ENCODE measurements at regions not wholly inside any gene's neighbourhood (a gene's known extent, or its start where the extent isn't known, plus 50 kb on each side); places are given as distances from the start of the nearest gene placed in this dataset.

DNA sequence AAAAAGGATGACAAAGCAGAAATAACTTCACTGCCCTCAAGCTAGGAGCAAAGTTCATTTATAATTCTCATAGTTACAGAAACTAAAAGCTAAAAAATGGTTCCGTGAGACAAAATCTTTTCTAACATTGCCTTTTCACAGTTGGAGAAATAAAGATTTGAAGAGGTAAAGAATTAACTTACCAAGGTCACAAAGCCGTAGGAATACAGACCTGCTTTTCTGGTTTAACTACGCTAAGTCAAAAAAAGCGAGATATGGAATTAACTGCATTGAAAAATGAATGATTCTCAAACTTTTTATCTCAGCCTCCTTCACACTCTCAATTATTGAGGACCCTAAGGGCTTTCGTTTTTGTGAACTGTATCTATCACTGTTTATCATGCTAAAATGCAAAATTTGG lies 95.3 kb downstream of the SLC17A6 start:
- TF ChIP-seq SMAD5 (IDR thresholded peaks at IDR 0.05; ENCODE audit: low read depth) (no peak), ZNF274 (IDR thresholded peaks at IDR 0.05; ENCODE audit: insufficient read depth, insufficient read length) (no peak), CEBPB (IDR thresholded peaks at IDR 0.05; ENCODE audit: borderline replicate concordance in 1 of 2, low read depth in 2 of 2, low read length in 2 of 2) (no peak), TAF1 (IDR thresholded peaks at IDR 0.05; ENCODE audit: borderline replicate concordance, low read depth, low read length) (no peak), DPF2 (IDR thresholded peaks at IDR 0.05) (no peak), JUNB (IDR thresholded peaks at IDR 0.05) (no peak), EZH2 (IDR thresholded peaks at IDR 0.05; ENCODE audit: borderline replicate concordance, control insufficient read depth, low read depth, low read length) (no peak), ZNF217 (IDR thresholded peaks at IDR 0.05) (no peak), CREM (IDR thresholded peaks at IDR 0.05; ENCODE audit: low read depth) (no peak), MYC (IDR thresholded peaks at IDR 0.05; ENCODE audit: insufficient read depth, insufficient read length, insufficient replicate concordance, low read length, severe bottlenecking) (no peak)
- TF ChIP-seq, protein P1, sequence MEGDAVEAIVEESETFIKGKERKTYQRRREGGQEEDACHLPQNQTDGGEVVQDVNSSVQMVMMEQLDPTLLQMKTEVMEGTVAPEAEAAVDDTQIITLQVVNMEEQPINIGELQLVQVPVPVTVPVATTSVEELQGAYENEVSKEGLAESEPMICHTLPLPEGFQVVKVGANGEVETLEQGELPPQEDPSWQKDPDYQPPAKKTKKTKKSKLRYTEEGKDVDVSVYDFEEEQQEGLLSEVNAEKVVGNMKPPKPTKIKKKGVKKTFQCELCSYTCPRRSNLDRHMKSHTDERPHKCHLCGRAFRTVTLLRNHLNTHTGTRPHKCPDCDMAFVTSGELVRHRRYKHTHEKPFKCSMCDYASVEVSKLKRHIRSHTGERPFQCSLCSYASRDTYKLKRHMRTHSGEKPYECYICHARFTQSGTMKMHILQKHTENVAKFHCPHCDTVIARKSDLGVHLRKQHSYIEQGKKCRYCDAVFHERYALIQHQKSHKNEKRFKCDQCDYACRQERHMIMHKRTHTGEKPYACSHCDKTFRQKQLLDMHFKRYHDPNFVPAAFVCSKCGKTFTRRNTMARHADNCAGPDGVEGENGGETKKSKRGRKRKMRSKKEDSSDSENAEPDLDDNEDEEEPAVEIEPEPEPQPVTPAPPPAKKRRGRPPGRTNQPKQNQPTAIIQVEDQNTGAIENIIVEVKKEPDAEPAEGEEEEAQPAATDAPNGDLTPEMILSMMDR (IDR thresholded peaks at IDR 0.05 in 2 of 3, conservative IDR thresholded peaks at IDR 0.05 in 1 of 3; ENCODE audit: control insufficient read depth in 2 of 3, extremely low read depth in 1 of 3, insufficient read depth in 1 of 3, low read depth in 3 of 3, low read length in 3 of 3), result no peak
- TF ChIP-seq, protein P2, sequence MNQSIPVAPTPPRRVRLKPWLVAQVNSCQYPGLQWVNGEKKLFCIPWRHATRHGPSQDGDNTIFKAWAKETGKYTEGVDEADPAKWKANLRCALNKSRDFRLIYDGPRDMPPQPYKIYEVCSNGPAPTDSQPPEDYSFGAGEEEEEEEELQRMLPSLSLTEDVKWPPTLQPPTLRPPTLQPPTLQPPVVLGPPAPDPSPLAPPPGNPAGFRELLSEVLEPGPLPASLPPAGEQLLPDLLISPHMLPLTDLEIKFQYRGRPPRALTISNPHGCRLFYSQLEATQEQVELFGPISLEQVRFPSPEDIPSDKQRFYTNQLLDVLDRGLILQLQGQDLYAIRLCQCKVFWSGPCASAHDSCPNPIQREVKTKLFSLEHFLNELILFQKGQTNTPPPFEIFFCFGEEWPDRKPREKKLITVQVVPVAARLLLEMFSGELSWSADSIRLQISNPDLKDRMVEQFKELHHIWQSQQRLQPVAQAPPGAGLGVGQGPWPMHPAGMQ (IDR thresholded peaks at IDR 0.05; ENCODE audit: borderline replicate concordance), result no peak
- TF ChIP-seq, protein P3, sequence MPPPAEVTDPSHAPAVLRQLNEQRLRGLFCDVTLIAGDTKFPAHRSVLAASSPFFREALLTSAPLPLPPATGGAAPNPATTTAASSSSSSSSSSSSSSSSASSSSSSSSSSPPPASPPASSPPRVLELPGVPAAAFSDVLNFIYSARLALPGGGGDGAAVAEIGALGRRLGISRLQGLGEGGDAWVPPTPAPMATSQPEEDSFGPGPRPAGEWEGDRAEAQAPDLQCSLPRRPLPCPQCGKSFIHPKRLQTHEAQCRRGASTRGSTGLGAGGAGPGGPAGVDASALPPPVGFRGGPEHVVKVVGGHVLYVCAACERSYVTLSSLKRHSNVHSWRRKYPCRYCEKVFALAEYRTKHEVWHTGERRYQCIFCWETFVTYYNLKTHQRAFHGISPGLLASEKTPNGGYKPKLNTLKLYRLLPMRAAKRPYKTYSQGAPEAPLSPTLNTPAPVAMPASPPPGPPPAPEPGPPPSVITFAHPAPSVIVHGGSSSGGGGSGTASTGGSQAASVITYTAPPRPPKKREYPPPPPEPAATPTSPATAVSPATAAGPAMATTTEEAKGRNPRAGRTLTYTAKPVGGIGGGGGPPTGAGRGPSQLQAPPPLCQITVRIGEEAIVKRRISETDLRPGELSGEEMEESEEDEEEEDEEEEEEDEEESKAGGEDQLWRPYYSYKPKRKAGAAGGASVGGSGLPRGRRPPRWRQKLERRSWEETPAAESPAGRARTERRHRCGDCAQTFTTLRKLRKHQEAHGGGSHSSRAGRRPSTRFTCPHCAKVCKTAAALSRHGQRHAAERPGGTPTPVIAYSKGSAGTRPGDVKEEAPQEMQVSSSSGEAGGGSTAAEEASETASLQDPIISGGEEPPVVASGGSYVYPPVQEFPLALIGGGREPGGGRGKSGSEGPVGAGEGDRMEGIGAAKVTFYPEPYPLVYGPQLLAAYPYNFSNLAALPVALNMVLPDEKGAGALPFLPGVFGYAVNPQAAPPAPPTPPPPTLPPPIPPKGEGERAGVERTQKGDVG (CRISPR knock-in tag; IDR thresholded peaks at IDR 0.05), result no peak
